ENCODE measurements at regions not wholly inside any gene's neighbourhood (a gene's known extent, or its start where the extent isn't known, plus 50 kb on each side); places are given as distances from the start of the nearest gene placed in this dataset.

DNA sequence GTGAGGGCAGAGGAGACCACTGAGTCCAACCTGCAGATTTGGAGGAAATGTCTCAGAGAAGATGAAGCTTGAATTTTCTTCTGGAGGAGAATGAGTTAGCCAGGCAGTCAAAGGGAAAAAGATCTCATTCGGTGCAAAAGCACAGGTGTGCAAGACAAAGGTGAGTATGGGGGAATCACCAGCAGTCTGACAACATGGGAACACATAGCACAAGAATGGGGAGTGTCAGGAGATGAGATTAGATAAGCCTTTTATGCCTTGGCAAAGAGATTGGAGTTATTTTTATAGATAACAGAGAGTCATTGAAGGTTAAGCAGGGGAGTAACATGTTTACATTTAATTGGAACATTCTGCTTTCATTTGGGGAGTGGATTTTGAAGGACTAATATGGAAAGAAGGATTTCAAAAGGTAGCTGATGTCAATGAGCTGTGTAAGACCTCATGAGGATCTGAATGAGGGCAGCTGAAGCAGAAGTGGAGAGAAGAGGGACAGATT lies 171.3 kb upstream of the NTF3 start:
- TF ChIP-seq, protein P1, sequence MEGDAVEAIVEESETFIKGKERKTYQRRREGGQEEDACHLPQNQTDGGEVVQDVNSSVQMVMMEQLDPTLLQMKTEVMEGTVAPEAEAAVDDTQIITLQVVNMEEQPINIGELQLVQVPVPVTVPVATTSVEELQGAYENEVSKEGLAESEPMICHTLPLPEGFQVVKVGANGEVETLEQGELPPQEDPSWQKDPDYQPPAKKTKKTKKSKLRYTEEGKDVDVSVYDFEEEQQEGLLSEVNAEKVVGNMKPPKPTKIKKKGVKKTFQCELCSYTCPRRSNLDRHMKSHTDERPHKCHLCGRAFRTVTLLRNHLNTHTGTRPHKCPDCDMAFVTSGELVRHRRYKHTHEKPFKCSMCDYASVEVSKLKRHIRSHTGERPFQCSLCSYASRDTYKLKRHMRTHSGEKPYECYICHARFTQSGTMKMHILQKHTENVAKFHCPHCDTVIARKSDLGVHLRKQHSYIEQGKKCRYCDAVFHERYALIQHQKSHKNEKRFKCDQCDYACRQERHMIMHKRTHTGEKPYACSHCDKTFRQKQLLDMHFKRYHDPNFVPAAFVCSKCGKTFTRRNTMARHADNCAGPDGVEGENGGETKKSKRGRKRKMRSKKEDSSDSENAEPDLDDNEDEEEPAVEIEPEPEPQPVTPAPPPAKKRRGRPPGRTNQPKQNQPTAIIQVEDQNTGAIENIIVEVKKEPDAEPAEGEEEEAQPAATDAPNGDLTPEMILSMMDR (IDR thresholded peaks at IDR 0.05; ENCODE audit: poor library complexity) = no peak
- TF ChIP-seq EZH2 (IDR thresholded peaks at IDR 0.05; ENCODE audit: borderline replicate concordance) (no peak), EZH2phosphoT487 (IDR thresholded peaks at IDR 0.05; ENCODE audit: low read depth, severe bottlenecking, unreplicated experiment) (no peak)
- peaks cover 39% of the 10 kb centered on the region for H3K4me1 ChIP-seq (ENCODE audit: insufficient read depth)
- H3K9me2 ChIP-seq (replicated peaks; ENCODE audit: insufficient read depth) = no peaks in the 10 kb centered on the region
- H3K36me3 ChIP-seq (replicated peaks; ENCODE audit: insufficient read depth, low read depth) = no peaks in the 10 kb centered on the region
- peak overlapping the region; percentile 30 for H3K4me2 ChIP-seq
- DNase-seq (ENCODE audit: low spot score) = peak; percentile 31
- no peaks in the 10 kb centered on the region for H3K79me2 ChIP-seq
- H3K9me3 ChIP-seq (ENCODE audit: low read depth) = no peaks in the 10 kb centered on the region
- 53% methylated on average over 1 of the region's 1 CpG for WGBS (ENCODE audit: low lambda C conversion rate, missing lambda C conversion rate)
- H4K20me1 ChIP-seq (ENCODE audit: insufficient read depth, poor library complexity, severe bottlenecking) = no peaks in the 10 kb centered on the region
- no peak overlapping the region for H3K4me3 ChIP-seq
- H3K27me3 ChIP-seq = no peaks in the 10 kb centered on the region
- H3K27ac ChIP-seq = peak overlapping the region; percentile 87
- no peak overlapping the region for H2AFZ ChIP-seq

DNA sequence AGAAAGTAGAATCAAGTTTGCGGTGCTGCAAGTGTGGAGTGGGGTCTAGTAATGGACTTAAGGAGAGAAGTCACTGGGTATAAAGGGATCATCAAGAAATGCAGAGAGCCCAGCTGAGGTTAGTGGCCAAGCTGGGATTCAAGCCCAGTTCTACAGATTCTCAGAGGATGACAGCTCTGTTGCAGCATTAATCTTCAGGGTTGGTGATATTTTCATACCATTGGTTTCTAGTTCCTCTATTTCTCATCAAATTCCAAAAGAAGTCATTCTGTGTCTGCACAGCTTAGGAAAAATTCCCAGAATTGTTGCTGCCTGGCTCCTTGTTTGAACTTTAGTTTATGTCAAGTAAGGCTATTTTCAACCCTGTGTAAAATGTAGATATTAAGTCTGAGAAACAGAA lies 169.5 kb upstream of the NTF3 start:
- no peak for TF ChIP-seq EZH2 (IDR thresholded peaks at IDR 0.05; ENCODE audit: borderline replicate concordance)
- no peak for TF ChIP-seq EZH2phosphoT487 (IDR thresholded peaks at IDR 0.05; ENCODE audit: low read depth, severe bottlenecking, unreplicated experiment)
- TF ChIP-seq, protein P1 (IDR thresholded peaks at IDR 0.05; ENCODE audit: poor library complexity) = no peak
- Histone ChIP-seq H3K9me2 (replicated peaks; ENCODE audit: insufficient read depth) (no peaks in the 10 kb centered on the region), H3K4me2 (no peak overlapping the region), H2AFZ (no peak overlapping the region), H3K4me3 (no peak overlapping the region), H3K36me3 (replicated peaks; ENCODE audit: insufficient read depth, low read depth) (no peaks in the 10 kb centered on the region), H3K27me3 (no peaks in the 10 kb centered on the region), H3K79me2 (no peaks in the 10 kb centered on the region), H4K20me1 (ENCODE audit: insufficient read depth, poor library complexity, severe bottlenecking) (no peaks in the 10 kb centered on the region), H3K4me1 (ENCODE audit: insufficient read depth) (peaks cover 39% of the 10 kb centered on the region), H3K27ac (peak overlapping the region; percentile 85), H3K9me3 (ENCODE audit: low read depth) (no peaks in the 10 kb centered on the region)
- no peak for DNase-seq (ENCODE audit: low spot score)
- 96% methylated on average over 1 of the region's 1 CpG for WGBS (ENCODE audit: low lambda C conversion rate, missing lambda C conversion rate)

DNA sequence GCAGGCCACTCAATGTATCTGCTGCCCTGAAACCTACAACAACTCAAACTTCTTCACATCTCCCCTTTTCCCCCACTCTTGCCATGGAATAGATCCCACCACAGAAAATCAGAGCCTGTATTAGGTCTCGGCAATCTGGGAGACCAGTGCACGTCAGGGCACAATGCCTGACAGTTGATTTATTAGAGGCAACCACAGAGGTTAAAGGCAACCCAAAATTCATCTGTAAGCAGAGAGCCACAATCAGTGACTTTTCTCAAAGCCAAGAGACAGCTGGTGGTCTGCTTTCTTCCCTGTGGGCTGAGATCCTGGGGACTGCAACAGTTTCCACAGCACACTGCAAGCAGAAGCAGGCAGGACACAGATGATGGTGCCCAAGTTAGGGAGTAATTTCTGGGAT lies 169.0 kb upstream of the NTF3 start:
- WGBS (ENCODE audit: low lambda C conversion rate, missing lambda C conversion rate) = 79% methylated on average over 2 of the region's 2 CpGs
- Histone ChIP-seq H3K4me1 (ENCODE audit: insufficient read depth) (peaks cover 36% of the 10 kb centered on the region), H4K20me1 (ENCODE audit: insufficient read depth, poor library complexity, severe bottlenecking) (no peaks in the 10 kb centered on the region), H3K27me3 (no peaks in the 10 kb centered on the region), H3K4me2 (no peak overlapping the region), H3K79me2 (no peaks in the 10 kb centered on the region), H2AFZ (no peak overlapping the region), H3K36me3 (replicated peaks; ENCODE audit: insufficient read depth, low read depth) (no peaks in the 10 kb centered on the region), H3K9me3 (ENCODE audit: low read depth) (no peaks in the 10 kb centered on the region), H3K4me3 (no peak overlapping the region), H3K27ac (no peak overlapping the region), H3K9me2 (replicated peaks; ENCODE audit: insufficient read depth) (no peaks in the 10 kb centered on the region)
- TF ChIP-seq EZH2phosphoT487 (IDR thresholded peaks at IDR 0.05; ENCODE audit: low read depth, severe bottlenecking, unreplicated experiment) (no peak), EZH2 (IDR thresholded peaks at IDR 0.05; ENCODE audit: borderline replicate concordance) (no peak)
- TF ChIP-seq, protein P1 (IDR thresholded peaks at IDR 0.05; ENCODE audit: poor library complexity) = no peak
- DNase-seq (ENCODE audit: low spot score) = no peak

DNA sequence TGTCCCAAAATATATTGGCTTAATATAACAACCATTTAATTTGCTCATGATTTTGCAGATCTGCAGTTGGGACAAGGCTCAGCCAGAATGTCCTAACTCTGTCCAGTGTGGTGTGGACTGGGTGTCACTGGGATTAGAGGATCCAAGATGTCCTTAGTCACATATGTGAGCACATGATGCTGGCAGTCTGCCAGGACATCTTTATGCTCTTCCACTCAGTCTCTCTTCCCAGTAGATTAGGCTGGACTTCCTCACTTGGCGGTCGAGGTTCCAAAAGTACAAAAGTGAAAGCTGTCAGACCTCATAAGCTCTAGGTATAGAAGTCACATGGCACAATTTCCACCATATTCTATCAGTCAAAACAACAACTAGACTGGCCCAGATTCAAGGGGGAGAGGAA lies 167.9 kb upstream of the NTF3 start:
- H4K20me1 ChIP-seq (ENCODE audit: insufficient read depth, poor library complexity, severe bottlenecking) = no peaks in the 10 kb centered on the region
- no peaks in the 10 kb centered on the region for H3K36me3 ChIP-seq (replicated peaks; ENCODE audit: insufficient read depth, low read depth)
- 71% methylated on average over 2 of the region's 2 CpGs for WGBS (ENCODE audit: low lambda C conversion rate, missing lambda C conversion rate)
- H3K4me1 ChIP-seq (ENCODE audit: insufficient read depth) = peaks cover 24% of the 10 kb centered on the region
- H3K79me2 ChIP-seq = no peaks in the 10 kb centered on the region
- no peak overlapping the region for H2AFZ ChIP-seq
- TF ChIP-seq, protein P1 (IDR thresholded peaks at IDR 0.05; ENCODE audit: poor library complexity) = no peak
- TF ChIP-seq EZH2 (IDR thresholded peaks at IDR 0.05; ENCODE audit: borderline replicate concordance) (no peak), EZH2phosphoT487 (IDR thresholded peaks at IDR 0.05; ENCODE audit: low read depth, severe bottlenecking, unreplicated experiment) (no peak)
- no peaks in the 10 kb centered on the region for H3K9me3 ChIP-seq (ENCODE audit: low read depth)
- no peak overlapping the region for H3K4me2 ChIP-seq
- DNase-seq (ENCODE audit: low spot score) = peak; percentile 62
- H3K9me2 ChIP-seq (replicated peaks; ENCODE audit: insufficient read depth) = no peaks in the 10 kb centered on the region
- no peaks in the 10 kb centered on the region for H3K27me3 ChIP-seq
- H3K4me3 ChIP-seq = no peak overlapping the region
- H3K27ac ChIP-seq = no peak overlapping the region
